ENCODE measurements at regions not wholly inside any gene's neighbourhood (a gene's known extent, or its start where the extent isn't known, plus 50 kb on each side); places are given as distances from the start of the nearest gene placed in this dataset.

- Mint-ChIP-seq H3K4me1 (ENCODE audit: unreplicated experiment) (peaks cover 6% of the 10 kb centered on the region), H3K4me3 (peak overlapping the region; percentile 89), H3K27me3 (peaks cover 74% of the 10 kb centered on the region), H3K36me3 (no peaks in the 10 kb centered on the region), H3K27ac (peak overlapping the region; percentile 53), H3K9me3 (peaks cover 2% of the 10 kb centered on the region)
- TF ChIP-seq, protein P1, sequence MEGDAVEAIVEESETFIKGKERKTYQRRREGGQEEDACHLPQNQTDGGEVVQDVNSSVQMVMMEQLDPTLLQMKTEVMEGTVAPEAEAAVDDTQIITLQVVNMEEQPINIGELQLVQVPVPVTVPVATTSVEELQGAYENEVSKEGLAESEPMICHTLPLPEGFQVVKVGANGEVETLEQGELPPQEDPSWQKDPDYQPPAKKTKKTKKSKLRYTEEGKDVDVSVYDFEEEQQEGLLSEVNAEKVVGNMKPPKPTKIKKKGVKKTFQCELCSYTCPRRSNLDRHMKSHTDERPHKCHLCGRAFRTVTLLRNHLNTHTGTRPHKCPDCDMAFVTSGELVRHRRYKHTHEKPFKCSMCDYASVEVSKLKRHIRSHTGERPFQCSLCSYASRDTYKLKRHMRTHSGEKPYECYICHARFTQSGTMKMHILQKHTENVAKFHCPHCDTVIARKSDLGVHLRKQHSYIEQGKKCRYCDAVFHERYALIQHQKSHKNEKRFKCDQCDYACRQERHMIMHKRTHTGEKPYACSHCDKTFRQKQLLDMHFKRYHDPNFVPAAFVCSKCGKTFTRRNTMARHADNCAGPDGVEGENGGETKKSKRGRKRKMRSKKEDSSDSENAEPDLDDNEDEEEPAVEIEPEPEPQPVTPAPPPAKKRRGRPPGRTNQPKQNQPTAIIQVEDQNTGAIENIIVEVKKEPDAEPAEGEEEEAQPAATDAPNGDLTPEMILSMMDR (conservative IDR thresholded peaks at IDR 0.05): no peak
- DNase-seq (ENCODE audit: extremely low spot score, unreplicated experiment): no peak
Measured at GRCh38 chr13:108494991-108495645, 134.3 kb upstream of the MYO16 start.

DNA sequence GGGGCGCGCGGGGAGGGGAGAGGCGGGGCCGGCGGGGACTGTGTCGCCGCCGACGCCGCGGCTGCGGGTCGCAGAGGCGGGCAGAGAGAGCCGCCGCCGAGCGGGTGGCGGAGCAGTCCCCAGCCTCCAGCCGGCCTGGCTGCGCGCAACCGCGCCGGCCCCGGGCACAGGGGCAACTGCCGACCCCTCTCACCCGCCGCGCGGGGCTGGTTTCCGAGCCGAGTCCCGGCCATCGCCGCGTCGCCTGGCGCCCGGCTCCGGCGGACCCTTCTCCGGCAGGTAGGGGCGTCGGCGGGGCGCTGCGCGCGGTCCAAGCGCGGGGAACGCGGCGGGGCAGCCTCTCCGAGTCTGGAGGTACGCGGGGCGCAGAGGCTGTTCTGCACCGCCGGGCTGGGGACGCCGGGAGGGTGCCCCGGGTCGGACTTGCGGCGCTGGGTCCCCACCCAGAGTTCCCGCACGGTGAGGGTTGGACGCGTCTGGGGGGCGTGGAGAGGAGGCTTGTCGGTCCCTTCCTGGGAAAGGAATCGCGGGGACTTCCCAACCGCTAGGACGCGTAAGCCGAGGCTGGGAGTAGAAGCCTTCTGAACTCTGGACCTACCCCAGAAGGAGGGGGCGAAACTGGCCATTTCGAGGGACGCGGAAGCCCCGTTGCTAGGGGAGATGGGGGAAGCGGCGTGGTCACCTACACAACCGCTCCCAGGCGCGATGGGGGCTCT lies 133.6 kb upstream of the MYO16 start:
- Mint-ChIP-seq H3K36me3 (no peaks in the 10 kb centered on the region), H3K9me3 (no peaks in the 10 kb centered on the region), H3K27ac (peak overlapping the region; percentile 51), H3K4me1 (ENCODE audit: unreplicated experiment) (peaks cover 6% of the 10 kb centered on the region), H3K4me3 (peak overlapping the region; percentile 89), H3K27me3 (peaks cover 72% of the 10 kb centered on the region)
- no peak for DNase-seq (ENCODE audit: extremely low spot score, unreplicated experiment)
- TF ChIP-seq, protein P1 (conservative IDR thresholded peaks at IDR 0.05): no peak

DNA sequence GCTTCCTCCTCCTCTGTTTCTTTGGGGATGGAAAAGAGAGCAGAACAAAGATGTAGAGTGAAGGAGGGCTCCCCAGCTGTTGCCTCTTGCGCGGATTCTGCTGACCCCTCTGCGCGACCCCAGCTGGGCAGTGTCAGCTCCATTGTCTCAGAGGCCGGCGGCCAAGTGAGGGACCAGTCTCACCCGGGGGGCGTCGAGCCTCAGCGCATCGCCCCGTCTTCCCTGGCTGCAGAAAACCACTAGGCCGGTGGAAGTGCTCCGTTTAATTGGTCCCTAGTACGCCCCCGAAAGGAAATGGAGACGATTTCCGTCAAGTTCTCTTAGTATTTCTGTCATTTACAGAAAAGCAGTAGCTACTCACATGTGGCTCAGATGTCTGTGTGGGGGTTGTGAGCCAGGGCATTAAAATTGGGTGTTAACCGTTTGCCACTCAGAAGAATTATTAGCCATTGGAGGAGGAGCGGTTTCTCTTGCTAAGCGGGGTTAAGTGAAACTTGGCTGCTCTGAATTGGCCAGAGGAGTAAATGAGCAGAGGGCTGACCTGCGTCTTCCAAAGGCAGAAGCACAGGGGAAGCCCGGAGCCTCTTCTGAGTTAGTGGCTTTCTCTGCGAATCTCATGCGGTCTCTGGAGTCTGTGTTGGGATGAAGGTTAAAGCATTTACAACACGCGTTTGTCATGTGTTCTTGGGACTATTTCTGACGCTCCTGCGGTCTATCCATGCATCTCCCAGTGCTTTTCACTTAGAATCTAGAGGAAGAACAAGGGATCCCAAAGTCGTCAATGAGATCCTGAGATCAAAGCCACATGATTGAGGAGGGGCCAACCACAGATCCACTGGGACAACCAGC lies 132.8 kb upstream of the MYO16 start:
- H3K27ac Mint-ChIP-seq: peak overlapping the region; percentile 51
- H3K27me3 Mint-ChIP-seq: peaks cover 73% of the 10 kb centered on the region
- peaks cover 6% of the 10 kb centered on the region for H3K4me1 Mint-ChIP-seq (ENCODE audit: unreplicated experiment)
- DNase-seq (ENCODE audit: extremely low spot score, unreplicated experiment): no peak
- no peaks in the 10 kb centered on the region for H3K9me3 Mint-ChIP-seq
- no peaks in the 10 kb centered on the region for H3K36me3 Mint-ChIP-seq
- TF ChIP-seq, protein P1 (conservative IDR thresholded peaks at IDR 0.05): no peak
- peak overlapping the region; percentile 89 for H3K4me3 Mint-ChIP-seq

GRCh38 chr13:108500711-108501110 lies 128.7 kb upstream of the MYO16 start:
- DNase-seq (ENCODE audit: extremely low spot score, unreplicated experiment): no peak
- TF ChIP-seq, protein P1 (conservative IDR thresholded peaks at IDR 0.05): no peak
- peaks cover 6% of the 10 kb centered on the region for H3K4me1 Mint-ChIP-seq (ENCODE audit: unreplicated experiment)
- no peaks in the 10 kb centered on the region for H3K9me3 Mint-ChIP-seq
- H3K36me3 Mint-ChIP-seq: no peaks in the 10 kb centered on the region
- H3K27me3 Mint-ChIP-seq: peaks cover 47% of the 10 kb centered on the region
- H3K27ac Mint-ChIP-seq: no peak overlapping the region
- H3K4me3 Mint-ChIP-seq: no peak overlapping the region

DNA sequence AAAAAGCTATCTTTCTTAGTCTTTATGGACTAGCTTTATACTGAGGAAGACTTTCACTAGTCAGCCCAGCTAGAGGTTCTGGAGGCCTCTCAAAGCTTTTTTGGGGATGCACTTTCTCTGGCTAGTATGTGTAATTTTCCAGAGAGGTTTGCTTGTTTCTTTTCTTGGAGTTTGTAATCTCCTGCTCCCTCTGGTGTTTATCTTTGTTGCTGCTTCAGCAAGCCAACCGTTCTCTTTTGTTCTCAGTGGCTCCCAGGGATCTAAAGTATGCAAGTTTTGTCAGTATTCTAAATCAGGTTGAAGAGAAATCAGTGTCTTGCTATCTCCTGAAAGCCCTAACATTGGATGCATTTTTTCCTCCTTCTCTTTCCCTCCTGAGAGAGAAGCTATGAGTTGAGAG lies 121.1 kb upstream of the MYO16 start:
- H3K27ac Mint-ChIP-seq: no peak overlapping the region

More for the DNA sequence above, 121.1 kb upstream of the MYO16 start:
- H3K9me3 Mint-ChIP-seq: no peaks in the 10 kb centered on the region
- H3K27me3 Mint-ChIP-seq: no peaks in the 10 kb centered on the region
- DNase-seq (ENCODE audit: extremely low spot score, unreplicated experiment): no peak
- TF ChIP-seq, protein P1 (conservative IDR thresholded peaks at IDR 0.05): peak; percentile 75
- no peaks in the 10 kb centered on the region for H3K36me3 Mint-ChIP-seq
- H3K4me1 Mint-ChIP-seq (ENCODE audit: unreplicated experiment): peaks cover 5% of the 10 kb centered on the region
- no peak overlapping the region for H3K4me3 Mint-ChIP-seq

All from type B pancreatic cell (in vitro differentiated cells).